HG03175 (cell line): ENCODE measurements at regions not wholly inside any gene's neighbourhood (a gene's known extent, or its start where the extent isn't known, plus 50 kb on each side); places are given as distances from the start of the nearest gene placed in this dataset.
"Not testable (repeated sequence)": the region's sequence is repeated elsewhere in the genome, so short reads cannot be mapped to it uniquely, and the experiment has no call there.

Experiments used
- ATAC-seq: cut with Tn5 transposase; IDR thresholded peaks from one replicate; pipeline ENCODE4 v1.9.1; 2021; ENCODE audit warnings: mild to moderate bottlenecking, moderate library complexity; ENCODE audit not compliant: unreplicated experiment

DNA sequence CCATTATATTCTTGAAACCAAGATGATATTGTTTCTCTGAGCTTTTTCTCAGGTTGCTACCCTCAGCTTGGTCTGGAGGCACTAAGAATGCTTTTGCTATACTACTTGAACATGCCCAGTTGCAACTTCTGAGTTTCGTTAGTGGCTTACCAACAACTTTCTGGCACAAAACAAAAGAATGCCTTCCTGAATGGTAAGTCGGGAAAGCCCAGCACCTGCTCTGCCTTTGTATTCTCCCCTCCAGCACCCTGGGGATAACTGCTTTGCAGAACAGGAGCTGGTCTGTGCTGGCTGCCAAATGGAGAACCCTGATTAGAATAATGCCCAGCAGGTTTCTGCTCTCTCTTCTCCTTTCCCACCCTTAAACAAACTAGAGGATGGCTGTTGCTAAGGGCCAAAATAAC lies 149.3 kb downstream of the TGFB2 start:
- no peak for ATAC-seq

DNA sequence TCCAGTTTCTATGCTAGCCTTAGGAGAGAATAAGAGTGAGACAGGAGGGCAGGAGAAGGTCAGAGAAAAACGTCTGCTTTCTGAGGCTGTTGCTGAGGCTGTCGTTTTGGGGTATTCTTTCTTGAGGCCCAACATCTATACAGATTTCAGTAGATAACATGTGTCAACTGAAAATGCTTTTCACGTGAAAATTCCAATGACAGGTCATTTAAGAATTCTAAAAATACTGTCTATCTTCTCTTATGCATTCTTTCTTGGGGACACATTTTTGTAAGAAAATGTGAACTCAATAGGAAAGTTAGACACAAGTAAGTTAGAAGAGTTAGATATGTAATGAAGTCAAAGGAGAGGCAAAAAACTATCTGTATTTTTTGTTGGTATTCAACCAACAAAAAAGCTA lies 150.8 kb downstream of the TGFB2 start:
- no peak for ATAC-seq

DNA sequence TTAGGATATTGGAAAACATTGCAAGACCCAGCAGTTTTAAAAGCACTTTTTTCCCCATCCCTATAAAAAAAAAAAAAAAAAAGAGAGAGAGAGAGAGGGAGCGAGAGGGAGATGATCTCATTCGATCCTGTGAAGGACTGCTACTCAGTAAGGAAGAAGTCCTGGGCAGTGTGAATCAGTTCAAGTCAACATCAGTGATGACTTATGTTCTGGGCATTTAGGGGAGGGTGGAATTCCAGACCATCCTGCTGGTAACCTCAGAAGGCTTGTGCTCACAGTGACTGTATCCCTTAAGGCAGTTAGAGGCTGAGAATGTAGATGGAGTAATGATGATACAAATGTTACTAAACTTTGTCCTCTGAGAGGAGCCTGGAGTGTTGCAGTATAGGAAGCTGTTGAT lies 151.4 kb downstream of the TGFB2 start:
- ATAC-seq: no peak

DNA sequence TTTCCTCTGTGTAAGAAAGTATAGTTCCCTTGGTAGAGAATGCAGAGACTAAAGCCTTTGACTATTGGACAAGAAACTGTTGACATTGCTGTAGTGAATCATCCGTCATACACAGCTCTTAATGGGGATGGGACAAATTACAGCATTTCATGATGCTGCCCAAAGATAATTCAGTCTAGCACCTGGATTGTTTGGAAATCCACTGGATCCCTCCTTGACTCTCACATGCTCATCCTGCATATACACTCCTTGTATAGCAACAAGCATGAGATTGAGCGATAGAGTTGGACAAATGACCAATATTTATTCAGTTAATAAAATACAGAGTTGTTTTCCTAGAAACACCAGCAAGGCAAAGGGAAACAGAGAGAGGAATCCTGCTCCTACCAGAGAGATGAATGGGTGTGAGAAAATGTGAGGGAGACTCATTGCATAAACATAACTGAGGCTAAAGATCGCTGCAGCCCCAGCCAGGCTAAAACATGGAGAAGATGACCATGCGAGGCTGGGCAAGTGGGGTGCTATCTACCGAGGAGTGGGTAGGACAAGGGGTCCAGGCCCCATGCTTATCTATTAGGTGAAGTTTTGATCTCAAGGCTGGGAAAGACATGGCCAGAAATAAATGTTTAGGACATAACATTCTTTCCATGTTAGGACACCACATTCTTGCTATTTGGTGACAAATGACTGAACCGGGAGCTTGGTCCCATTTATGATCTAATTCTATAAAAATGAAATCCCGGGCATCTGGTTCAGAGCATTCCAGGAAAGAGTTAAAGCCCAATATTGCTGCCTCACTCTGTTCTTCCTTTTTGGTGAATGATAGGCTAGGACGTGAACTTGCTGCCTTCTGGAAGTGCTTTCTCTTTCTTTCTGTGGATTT lies 153.2 kb downstream of the TGFB2 start:
- ATAC-seq: no peak

DNA sequence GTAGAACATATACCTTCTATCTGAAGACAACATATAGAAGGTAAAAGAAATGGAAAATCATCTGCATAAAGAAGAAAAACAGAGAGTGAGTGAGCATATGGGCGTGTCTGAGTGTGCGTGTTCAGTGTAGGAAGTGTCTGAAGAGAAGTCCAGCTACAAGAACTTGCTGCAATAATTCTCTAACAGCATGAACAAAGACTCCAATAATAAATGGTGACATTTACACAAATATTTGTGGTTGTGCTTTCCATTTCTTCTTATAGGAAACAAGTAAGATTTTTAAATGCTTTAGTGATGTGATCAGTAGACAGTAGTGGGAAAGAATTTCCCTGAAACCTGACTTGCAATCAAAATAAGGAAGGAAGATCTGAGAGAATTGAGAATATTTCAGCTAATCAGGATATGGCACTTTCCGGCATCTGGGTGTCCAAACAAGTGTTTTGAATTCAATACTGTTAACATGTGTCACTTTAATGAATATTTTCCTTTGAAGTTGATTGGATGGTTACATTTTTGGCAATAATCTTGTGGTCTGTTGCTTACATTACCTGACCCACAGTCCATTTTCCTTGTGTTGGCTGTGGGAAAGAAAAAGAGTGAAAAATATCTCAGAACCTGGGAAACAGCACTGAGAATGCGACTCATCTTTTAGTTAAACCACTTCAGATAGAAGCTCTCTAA lies 154.0 kb downstream of the TGFB2 start:
- no peak for ATAC-seq

DNA sequence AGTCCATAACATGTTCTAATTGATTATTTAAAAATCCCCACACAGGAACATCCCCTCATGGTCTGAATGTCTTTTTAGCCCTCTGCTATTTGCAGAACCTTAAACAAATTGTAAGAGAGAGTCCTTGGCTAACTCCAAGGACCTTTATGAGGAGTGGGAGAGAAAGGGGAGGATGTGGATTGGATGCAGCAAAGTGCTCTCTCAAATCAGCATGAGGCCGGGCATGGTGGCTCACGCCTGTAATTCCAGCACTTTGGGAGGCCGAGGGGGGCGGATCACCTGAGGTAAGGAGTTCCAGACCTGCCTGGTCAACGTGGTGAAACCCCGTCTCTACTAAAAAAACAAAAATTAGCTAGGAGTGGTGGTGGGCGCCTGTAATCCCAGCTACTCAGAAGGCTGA lies 154.8 kb downstream of the TGFB2 start:
- ATAC-seq: no peak

DNA sequence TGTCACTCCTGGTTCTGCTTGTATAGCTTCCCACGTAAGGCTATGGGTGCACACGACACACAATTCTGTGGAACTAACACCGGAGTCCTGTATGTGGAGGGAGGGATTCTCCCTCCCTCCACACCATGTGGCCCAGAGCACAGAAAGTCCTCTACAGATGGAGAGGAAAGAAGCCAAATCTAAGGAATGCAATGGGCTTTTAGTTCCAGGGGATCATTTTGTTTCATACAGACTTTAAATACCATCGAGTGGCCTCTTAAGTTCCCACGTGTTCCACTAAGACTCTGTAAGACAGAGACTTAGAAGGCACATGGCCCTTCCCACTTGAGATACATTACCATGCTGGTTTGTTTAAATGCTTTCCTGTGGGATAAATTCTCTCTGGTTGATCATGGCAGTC lies 156.0 kb downstream of the TGFB2 start:
- ATAC-seq: no peak

DNA sequence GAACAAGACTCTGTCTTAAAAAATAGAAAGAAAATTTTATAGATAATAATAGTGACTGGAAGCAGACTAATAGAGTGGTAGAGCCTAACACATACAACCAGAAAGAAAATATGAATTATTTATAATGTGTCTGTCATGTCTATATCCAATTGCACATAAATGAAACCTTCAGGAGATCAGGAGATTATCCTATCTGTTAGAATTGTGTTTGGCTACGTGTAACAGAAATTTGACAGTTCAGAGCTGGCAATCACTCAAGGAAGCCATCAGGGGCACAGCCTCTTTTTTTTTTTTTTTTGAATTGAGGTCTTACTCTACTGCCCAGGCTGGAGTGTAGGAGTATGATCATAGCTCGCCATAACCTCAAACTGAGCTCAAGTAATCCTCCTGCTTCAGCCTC lies 157.2 kb downstream of the TGFB2 start:
- no peak for ATAC-seq

DNA sequence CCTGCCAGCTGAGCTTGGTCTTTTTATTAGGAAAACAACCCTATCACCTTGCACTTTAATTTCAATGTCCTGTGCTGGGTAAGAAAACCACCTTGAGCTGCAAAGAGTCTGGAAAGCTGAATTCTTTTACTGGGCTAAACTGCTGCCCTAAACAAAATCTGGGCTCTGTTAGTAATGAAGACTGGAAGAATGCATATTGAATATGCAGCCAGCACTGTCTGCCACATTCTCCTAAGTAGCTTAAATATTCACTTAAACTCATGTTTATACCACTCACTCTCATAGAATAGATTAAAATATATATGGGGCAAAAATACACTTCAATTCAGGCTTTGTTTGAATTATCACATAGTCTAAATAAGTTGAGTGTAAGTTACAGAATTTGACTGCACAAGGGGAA lies 158.0 kb downstream of the TGFB2 start:
- no peak for ATAC-seq

DNA sequence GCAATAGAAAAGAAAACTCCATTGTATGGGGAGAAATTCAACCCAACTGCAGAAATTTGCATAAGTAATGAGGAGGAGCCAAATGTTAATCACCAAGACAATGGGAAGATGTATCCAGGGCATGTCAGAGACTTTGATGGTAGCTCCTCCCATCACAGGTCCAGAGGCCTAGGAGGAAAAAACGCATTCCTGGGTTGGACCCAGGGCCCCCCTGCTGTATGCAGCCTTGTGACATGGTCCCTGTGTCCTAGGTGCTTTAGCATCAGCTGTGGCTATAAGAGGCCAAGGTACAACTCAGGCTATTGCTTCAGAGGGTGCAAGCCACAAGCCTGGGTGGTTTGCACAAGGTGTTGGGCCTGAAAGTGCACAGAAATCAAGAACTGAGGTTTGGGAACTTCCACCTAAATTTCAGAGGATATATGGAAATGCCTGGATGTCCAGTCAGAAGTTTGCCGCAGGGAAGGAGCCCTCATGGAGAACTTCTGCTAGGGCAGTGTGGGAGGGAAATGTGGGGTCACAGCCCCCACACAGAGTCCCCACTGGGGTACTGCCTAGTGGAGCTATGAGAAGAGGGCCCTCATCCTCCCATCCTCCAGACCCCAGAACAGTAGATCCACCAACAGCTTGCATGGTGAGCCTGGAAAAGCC lies 162.3 kb downstream of the TGFB2 start:
- no peak for ATAC-seq

DNA sequence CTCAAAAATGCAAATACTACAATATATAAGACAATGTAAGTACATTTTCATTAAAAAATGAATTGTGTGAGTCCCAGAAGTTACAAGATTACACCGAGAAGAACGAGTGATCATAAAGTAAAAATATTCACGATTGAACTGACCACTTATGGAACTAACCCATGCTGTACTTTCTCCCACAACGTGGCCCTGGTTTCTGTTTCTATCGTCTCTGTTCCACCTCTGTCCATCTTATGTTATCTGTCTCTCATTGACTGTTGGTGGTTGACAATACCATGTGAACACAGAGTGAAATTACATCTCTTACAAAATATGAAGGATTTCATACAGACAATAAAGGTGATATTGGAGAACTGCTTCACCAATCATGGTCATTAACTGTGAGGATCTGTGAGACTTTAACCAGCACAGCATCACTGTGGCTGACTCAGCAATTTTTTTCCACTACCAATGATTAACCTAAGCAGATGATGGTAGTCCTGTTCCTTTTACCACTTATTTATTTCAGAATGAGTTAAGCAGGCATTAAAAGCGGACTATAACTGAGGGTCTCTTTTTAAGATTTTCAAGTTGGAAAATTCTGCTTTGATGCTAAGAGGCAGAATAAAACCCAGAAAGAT lies 165.1 kb downstream of the TGFB2 start:
- ATAC-seq: peak; percentile 40

DNA sequence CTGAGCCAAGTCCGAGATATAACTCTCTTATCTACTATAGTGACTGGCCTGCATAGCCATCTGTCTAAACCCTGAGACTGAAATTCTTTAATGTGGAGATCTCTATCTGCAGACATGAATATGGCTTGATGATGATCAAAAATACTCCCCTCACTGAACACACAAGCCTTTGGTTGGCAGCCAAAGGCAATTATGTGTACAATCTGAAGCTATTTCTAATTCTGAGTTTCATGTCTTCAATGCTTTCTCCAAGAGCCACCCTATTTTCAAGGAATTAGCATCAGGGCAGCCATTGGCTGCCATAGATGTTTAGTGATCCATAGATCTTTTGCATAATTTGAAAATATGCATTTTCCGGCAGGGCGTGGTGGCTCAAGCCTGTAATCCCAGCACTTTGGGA lies 168.2 kb downstream of the TGFB2 start:
- ATAC-seq: no peak

DNA sequence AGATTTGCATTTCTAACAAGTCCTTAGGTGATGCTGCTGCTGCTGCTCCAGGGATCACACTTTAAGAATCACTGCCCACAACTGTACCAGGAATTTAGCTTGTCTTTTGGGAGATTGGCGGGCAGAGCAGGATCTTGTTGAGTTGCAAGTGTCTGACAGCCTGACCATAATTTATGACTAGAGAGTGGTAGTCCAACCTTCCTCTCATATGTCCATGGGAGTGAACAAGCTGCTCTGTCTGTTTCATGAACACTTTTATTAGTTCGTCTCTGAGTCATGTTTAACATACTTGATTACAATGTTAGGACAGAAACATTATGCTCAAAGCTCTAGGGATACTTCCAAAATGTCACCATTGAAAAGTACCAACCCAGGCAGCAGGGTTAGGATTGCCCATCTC lies 169.6 kb downstream of the TGFB2 start:
- no peak for ATAC-seq

DNA sequence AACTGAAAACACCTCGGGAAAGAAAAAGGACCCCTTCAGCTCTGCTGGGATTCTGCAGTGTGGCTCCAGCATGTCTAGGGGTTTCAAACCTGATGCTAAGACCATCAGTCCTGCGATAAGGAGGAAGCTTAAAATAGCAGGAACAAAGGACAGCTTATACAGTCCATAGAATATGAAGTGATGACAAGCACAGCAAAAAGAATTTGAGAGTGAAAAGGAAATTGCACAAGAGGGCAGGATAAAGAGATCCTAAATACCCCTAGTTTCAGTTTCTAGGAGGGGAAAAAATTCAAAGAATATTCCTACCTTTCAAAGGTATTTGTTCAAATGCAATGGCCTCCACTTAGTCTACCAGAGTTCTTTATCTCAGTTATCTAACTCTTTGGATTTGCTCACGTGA lies 171.4 kb downstream of the TGFB2 start:
- ATAC-seq: no peak

DNA sequence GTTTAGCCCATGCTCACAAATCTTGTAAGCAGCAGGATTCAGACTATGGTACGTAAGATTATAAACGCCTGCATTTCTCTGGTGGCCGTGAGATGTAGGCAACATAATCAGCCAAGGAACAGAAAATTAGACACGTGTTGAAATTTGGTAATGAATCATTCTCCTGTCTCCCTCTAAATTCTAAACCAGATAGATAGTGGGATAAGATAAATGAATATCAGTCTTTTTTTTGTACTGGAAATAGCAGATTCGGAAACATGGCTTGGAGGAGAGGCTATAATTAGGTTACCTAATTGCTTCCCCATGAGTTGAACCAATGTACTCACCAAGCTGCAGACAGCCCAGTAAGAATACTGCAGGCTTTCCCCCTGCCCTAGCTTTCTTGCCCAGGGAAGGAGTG lies 172.3 kb downstream of the TGFB2 start:
- ATAC-seq: no peak

DNA sequence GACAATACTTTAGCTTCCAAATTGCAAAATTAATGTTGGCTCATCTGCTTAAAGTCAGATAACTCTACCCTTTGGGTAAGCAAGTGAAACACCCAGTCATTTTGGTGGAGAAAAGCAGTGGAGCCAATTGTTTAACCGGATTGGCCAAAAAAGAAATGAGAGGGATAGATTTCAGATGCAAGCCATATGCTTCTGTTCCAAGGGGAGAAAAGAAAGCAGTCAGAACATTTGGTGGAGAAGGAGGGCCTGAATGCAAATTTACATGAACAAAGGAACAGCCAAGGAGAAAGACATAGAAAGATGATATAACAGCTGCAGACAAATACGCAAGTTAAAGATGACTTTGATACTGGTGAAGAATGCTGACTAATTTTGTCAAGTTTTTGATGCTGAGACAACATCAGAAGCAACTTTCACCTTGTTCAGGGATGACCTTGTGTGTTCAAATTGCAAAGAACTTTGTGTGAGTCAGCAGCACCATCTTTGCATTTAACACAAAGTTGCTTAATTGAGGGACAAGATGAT lies 173.1 kb downstream of the TGFB2 start:
- ATAC-seq: no peak

DNA sequence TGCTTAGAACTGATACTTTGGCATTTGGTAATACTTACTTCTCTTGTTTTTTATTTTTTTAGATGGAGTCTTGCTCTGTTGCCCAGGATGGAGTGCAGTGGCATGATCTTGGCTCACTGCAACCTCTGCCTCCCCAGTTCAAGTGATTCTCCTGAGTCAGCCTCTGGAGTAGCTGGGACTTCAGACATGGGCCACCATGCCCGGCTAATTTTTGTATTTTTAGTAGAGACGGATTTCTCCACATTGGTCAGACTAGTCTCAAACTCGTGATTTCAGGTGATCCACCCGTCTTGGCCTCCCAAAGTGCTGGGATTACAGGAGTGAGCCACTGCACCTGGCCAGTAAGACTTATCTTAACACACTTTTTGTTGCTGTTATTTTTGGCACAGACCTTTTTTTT lies 175.5 kb downstream of the TGFB2 start:
- not testable (repeated sequence) for ATAC-seq

DNA sequence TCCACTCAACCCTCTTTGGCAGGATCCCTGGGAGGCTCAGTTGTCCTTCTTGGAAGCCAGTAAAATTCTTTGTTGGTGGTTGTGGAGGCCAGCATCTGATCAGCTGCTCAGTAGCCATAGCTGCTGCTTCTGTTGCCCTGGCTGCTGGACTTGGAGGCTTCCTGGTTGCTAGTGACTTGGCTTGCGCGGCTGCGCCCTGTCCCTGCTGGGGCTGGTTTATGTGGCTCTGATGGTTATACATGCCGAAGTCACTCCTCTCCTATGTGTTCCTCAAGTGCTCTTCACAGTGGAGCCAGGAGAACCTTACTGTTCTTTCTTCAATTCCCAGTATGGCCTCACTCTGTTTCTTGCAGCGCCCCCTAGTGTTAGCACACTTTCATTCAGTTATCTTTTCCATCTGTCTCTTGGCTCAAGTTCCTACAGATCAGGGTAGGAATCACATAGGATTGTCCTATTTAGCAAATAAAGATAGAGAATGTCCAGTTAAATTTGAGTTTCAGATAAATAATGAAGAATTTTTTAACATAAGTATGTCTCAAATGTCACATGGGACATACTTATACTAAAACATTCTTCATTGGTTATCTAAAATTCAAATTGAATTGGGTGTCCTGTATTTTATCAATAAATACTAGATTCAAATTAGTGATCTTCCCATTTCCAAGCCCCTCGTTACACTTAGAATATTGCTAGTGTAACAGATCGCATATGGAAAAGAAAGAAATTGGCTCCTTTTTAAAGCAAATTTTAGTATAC lies 176.5 kb downstream of the TGFB2 start:
- ATAC-seq: no peak

DNA sequence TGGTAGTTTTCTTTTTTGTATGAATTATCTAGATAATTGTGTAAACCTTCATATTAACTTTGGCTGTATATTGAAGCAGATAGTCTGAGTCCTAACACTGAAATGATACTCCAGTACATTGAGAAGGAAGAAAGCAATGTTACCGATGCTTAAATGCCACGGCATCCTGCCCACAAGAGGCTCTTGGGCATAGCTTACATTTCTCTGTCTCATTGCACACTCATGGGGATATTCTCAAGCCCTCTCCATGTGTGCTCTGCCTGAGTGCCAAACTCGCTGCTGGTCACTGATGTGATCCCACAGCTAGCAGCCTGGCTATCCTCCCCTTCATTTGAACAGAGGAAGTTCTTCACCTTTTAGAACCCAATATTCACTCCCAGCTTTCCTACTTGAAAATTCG lies 179.4 kb downstream of the TGFB2 start:
- ATAC-seq: no peak

DNA sequence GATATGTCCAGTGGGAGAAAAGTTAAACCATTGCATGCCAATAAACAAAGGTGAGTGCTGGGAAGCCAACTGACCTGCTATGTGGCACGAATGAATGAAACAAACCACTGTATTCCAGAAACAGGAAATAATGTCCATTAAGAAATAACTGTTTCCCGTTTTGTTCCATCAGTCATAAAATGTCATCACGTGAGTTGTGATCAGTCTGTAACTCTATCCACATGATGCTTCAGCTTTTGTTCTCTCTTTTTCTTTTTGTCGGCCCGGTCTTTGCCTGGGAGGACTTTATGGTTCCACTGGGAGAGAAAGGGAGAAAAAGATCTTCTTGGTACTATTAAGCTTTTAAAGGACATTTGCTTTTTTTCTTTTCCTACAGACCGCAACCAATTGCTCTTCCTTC lies 179.9 kb downstream of the TGFB2 start:
- no peak for ATAC-seq
